Stimulated activated effector memory CD8-positive, alpha-beta T cell treated with anti-CD3 and anti-CD28 coated beads, Interleukin-12 subunit alpha, Interleukin-12 subunit beta, amount 100 ng/mL, for 72 hours (primary cell): ENCODE measurements at regions not wholly inside any gene's neighbourhood (a gene's known extent, or its start where the extent isn't known, plus 50 kb on each side); places are given as distances from the start of the nearest gene placed in this dataset.

ENCODE experiments used
- ATAC-seq: fragments of 150-1000 bp; cut with Tn5 transposase; 2 replicates; pipeline ENCODE4 v1.10.0; 2021
- DNase-seq, 2 donors: peaks; one replicate each; pipeline ENCODE4 v3.0.0; 2021 to 2022; ENCODE audit warnings: low spot score in 2 of 2
- H3K27ac Mint-ChIP-seq: one replicate; pipeline ENCODE4 v1.8.0; 2022; ENCODE audit warnings: mild to moderate bottlenecking, mixed read lengths
- H3K36me3 Mint-ChIP-seq: one replicate; pipeline ENCODE4 v1.8.0; 2022; ENCODE audit warnings: mild to moderate bottlenecking, mixed read lengths
- H3K4me1 Mint-ChIP-seq: one replicate; pipeline ENCODE4 v1.8.0; 2022; ENCODE audit warnings: mixed read lengths
- H3K4me3 Mint-ChIP-seq: one replicate; pipeline ENCODE4 v1.8.0; 2022; ENCODE audit warnings: mild to moderate bottlenecking, mixed read lengths
- H3K9me3 Mint-ChIP-seq: one replicate; pipeline ENCODE4 v1.8.0; 2022; ENCODE audit warnings: mixed read lengths

- Mint-ChIP-seq H3K27ac (no peak overlapping the region), H3K36me3 (no peaks in the 10 kb centered on the region), H3K4me3 (no peak overlapping the region), H3K9me3 (no peaks in the 10 kb centered on the region), H3K4me1 (no peaks in the 10 kb centered on the region)
- no peak for ATAC-seq
- DNase-seq: no peak
Observed at GRCh38 chr9:85156652-85157051, 487.1 kb downstream of the NTRK2 start.

GRCh38 chr9:85155352-85155751 lies 485.8 kb downstream of the NTRK2 start:
- Mint-ChIP-seq H3K4me3 (no peak overlapping the region), H3K4me1 (no peaks in the 10 kb centered on the region), H3K9me3 (no peaks in the 10 kb centered on the region), H3K27ac (no peak overlapping the region), H3K36me3 (no peaks in the 10 kb centered on the region)
- DNase-seq: no peak
- ATAC-seq: no peak

GRCh38 chr9:85151741-85152140 lies 482.2 kb downstream of the NTRK2 start:
- no peaks in the 10 kb centered on the region for H3K36me3 Mint-ChIP-seq
- no peak for ATAC-seq

GRCh38 chr9:85151162-85151561 lies 481.6 kb downstream of the NTRK2 start:
- ATAC-seq (no peak), DNase-seq (no peak)
- Mint-ChIP-seq H3K4me3 (no peak overlapping the region), H3K9me3 (no peaks in the 10 kb centered on the region), H3K4me1 (no peaks in the 10 kb centered on the region), H3K27ac (no peak overlapping the region), H3K36me3 (no peaks in the 10 kb centered on the region)

More at GRCh38 chr9:85151741-85152140, 482.2 kb downstream of the NTRK2 start:
- H3K27ac Mint-ChIP-seq: no peak overlapping the region
- DNase-seq: no peak
- H3K4me3 Mint-ChIP-seq: no peak overlapping the region
- no peaks in the 10 kb centered on the region for H3K4me1 Mint-ChIP-seq
- no peaks in the 10 kb centered on the region for H3K9me3 Mint-ChIP-seq

- no peak overlapping the region for H3K27ac Mint-ChIP-seq
- H3K4me1 Mint-ChIP-seq: no peaks in the 10 kb centered on the region
- no peaks in the 10 kb centered on the region for H3K9me3 Mint-ChIP-seq
- ATAC-seq: no peak
- H3K4me3 Mint-ChIP-seq: no peak overlapping the region
- no peak for DNase-seq
- no peaks in the 10 kb centered on the region for H3K36me3 Mint-ChIP-seq
Observed at GRCh38 chr9:85147046-85147640, 477.6 kb downstream of the NTRK2 start.

- Mint-ChIP-seq H3K9me3 (no peaks in the 10 kb centered on the region), H3K4me3 (no peak overlapping the region), H3K36me3 (no peaks in the 10 kb centered on the region), H3K4me1 (no peaks in the 10 kb centered on the region), H3K27ac (no peak overlapping the region)
- DNase-seq (no peak), ATAC-seq (no peak)
Observed at GRCh38 chr9:85142968-85143367, 473.4 kb downstream of the NTRK2 start.

- DNase-seq (no peak), ATAC-seq (no peak)
- H3K27ac Mint-ChIP-seq: no peak overlapping the region
- no peaks in the 10 kb centered on the region for H3K9me3 Mint-ChIP-seq
- no peak overlapping the region for H3K4me3 Mint-ChIP-seq
- no peaks in the 10 kb centered on the region for H3K36me3 Mint-ChIP-seq
- no peaks in the 10 kb centered on the region for H3K4me1 Mint-ChIP-seq
Observed at GRCh38 chr9:85142496-85142911, 473.0 kb downstream of the NTRK2 start.

- Mint-ChIP-seq H3K27ac (no peak overlapping the region), H3K36me3 (no peaks in the 10 kb centered on the region), H3K4me1 (no peaks in the 10 kb centered on the region), H3K9me3 (peaks cover 9% of the 10 kb centered on the region), H3K4me3 (no peak overlapping the region)
- ATAC-seq (no peak), DNase-seq (no peak)
Observed at GRCh38 chr9:85137696-85138095, 468.2 kb downstream of the NTRK2 start.

GRCh38 chr9:85136987-85137386 lies 467.5 kb downstream of the NTRK2 start:
- H3K4me3 Mint-ChIP-seq: no peak overlapping the region
- H3K9me3 Mint-ChIP-seq: peaks cover 10% of the 10 kb centered on the region
- H3K4me1 Mint-ChIP-seq: no peaks in the 10 kb centered on the region
- no peaks in the 10 kb centered on the region for H3K36me3 Mint-ChIP-seq
- ATAC-seq (no peak), DNase-seq (no peak)
- H3K27ac Mint-ChIP-seq: no peak overlapping the region

GRCh38 chr9:85136507-85136906 lies 467.0 kb downstream of the NTRK2 start:
- Mint-ChIP-seq H3K4me3 (no peak overlapping the region), H3K9me3 (peaks cover 10% of the 10 kb centered on the region), H3K4me1 (no peaks in the 10 kb centered on the region), H3K36me3 (no peaks in the 10 kb centered on the region), H3K27ac (no peak overlapping the region)
- no peak for DNase-seq
- no peak for ATAC-seq

GRCh38 chr9:85130764-85131163 lies 461.2 kb downstream of the NTRK2 start:
- H3K4me3 Mint-ChIP-seq: no peak overlapping the region

GRCh38 chr9:85130260-85130659 lies 460.7 kb downstream of the NTRK2 start:
- Mint-ChIP-seq H3K9me3 (peaks cover 7% of the 10 kb centered on the region), H3K4me3 (no peak overlapping the region), H3K4me1 (no peaks in the 10 kb centered on the region), H3K27ac (no peak overlapping the region), H3K36me3 (no peaks in the 10 kb centered on the region)
- no peak for DNase-seq
- ATAC-seq: no peak

More at GRCh38 chr9:85130764-85131163, 461.2 kb downstream of the NTRK2 start:
- H3K36me3 Mint-ChIP-seq: no peaks in the 10 kb centered on the region
- DNase-seq: no peak
- H3K9me3 Mint-ChIP-seq: peaks cover 10% of the 10 kb centered on the region
- no peaks in the 10 kb centered on the region for H3K4me1 Mint-ChIP-seq
- H3K27ac Mint-ChIP-seq: no peak overlapping the region
- ATAC-seq: no peak

GRCh38 chr9:85129514-85129913 lies 460.0 kb downstream of the NTRK2 start:
- no peak for ATAC-seq
- DNase-seq: no peak
- H3K4me1 Mint-ChIP-seq: no peaks in the 10 kb centered on the region
- H3K4me3 Mint-ChIP-seq: no peak overlapping the region
- H3K9me3 Mint-ChIP-seq: peaks cover 6% of the 10 kb centered on the region
- H3K36me3 Mint-ChIP-seq: no peaks in the 10 kb centered on the region
- H3K27ac Mint-ChIP-seq: no peak overlapping the region

- Mint-ChIP-seq H3K4me3 (no peak overlapping the region), H3K4me1 (no peaks in the 10 kb centered on the region), H3K9me3 (no peaks in the 10 kb centered on the region), H3K27ac (no peak overlapping the region), H3K36me3 (no peaks in the 10 kb centered on the region)
- ATAC-seq (no peak), DNase-seq (no peak)
Observed at GRCh38 chr9:85118990-85119755, 449.6 kb downstream of the NTRK2 start.

- Mint-ChIP-seq H3K36me3 (no peaks in the 10 kb centered on the region), H3K4me1 (no peaks in the 10 kb centered on the region), H3K9me3 (no peaks in the 10 kb centered on the region), H3K27ac (no peak overlapping the region), H3K4me3 (no peak overlapping the region)
- DNase-seq (no peak), ATAC-seq (no peak)
Observed at GRCh38 chr9:85117831-85118230, 448.3 kb downstream of the NTRK2 start.

GRCh38 chr9:85115473-85115872 lies 445.9 kb downstream of the NTRK2 start:
- no peaks in the 10 kb centered on the region for H3K9me3 Mint-ChIP-seq
- no peak for ATAC-seq
- DNase-seq: no peak
- no peak overlapping the region for H3K27ac Mint-ChIP-seq
- H3K4me3 Mint-ChIP-seq: no peak overlapping the region
- no peaks in the 10 kb centered on the region for H3K36me3 Mint-ChIP-seq
- H3K4me1 Mint-ChIP-seq: no peaks in the 10 kb centered on the region
